ENCODE measurements at regions not wholly inside any gene's neighbourhood (a gene's known extent, or its start where the extent isn't known, plus 50 kb on each side); places are given as distances from the start of the nearest gene placed in this dataset.

- H3K4me2 ChIP-seq (ENCODE audit: insufficient read depth, low read length) = no peak overlapping the region
- BruUV-seq (replicated peaks) = no TSS peak
- no peak overlapping the region for H2AFZ ChIP-seq (ENCODE audit: low read depth, low read length)
- H3K9me1 ChIP-seq (replicated peaks; ENCODE audit: control insufficient read depth, extremely low read depth, insufficient read depth, low read length) = no peaks in the 10 kb centered on the region
- intact Hi-C loops (cut with micrococcal nuclease) = no loop called here
- H3K27me3 ChIP-seq (ENCODE audit: control insufficient read depth in 2 of 2, insufficient read depth in 2 of 2, low read length in 2 of 2) = no peaks in the 10 kb centered on the region
- no peaks in the 10 kb centered on the region for H3K4me1 ChIP-seq (ENCODE audit: control insufficient read depth, extremely low read depth, insufficient read depth, low read length)
- no peak overlapping the region for H3K9ac ChIP-seq (replicated peaks; ENCODE audit: extremely low read depth, insufficient read depth, low read length)
- no peak for DNase-seq (ENCODE audit: low read depth, low spot score)
- dilution Hi-C loops (cut with MboI; ENCODE audit: extremely low pct_ligation_motif_present, low sequenced_read_pairs) = no loop called here
- H3K9me3 ChIP-seq (replicated peaks; ENCODE audit: control insufficient read depth, insufficient read depth, low read length) = no peaks in the 10 kb centered on the region
- ChIA-PET POLR2A (no interaction called here), CTCF (no interaction called here)
- FAIRE-seq = no peak
- no peak overlapping the region for H3K4me3 ChIP-seq (replicated peaks in 1 of 3; ENCODE audit: insufficient read depth in 1 of 3, low read depth in 1 of 3, low read length in 3 of 3)
- no peaks in the 10 kb centered on the region for H3K36me3 ChIP-seq (ENCODE audit: control insufficient read depth in 2 of 2, extremely low read depth in 1 of 2, insufficient read depth in 2 of 2, low read length in 2 of 2)
- H4K20me1 ChIP-seq (replicated peaks; ENCODE audit: control insufficient read depth, extremely low read depth, insufficient read depth, low read length) = no peaks in the 10 kb centered on the region
- H3K27ac ChIP-seq (ENCODE audit: insufficient read depth, low read depth, low read length) = no peak overlapping the region
- TF ChIP-seq JUN (IDR thresholded peaks at IDR 0.05; ENCODE audit: borderline replicate concordance, insufficient read depth, insufficient read length, low read depth) = no peak
- TF ChIP-seq MYC (IDR thresholded peaks at IDR 0.05; ENCODE audit: low read depth, low read length) = no peak
- TF ChIP-seq GATA2 (IDR thresholded peaks at IDR 0.05; ENCODE audit: insufficient read depth, insufficient read length, low read depth, low read length) = no peak
- TF ChIP-seq CTCF (IDR thresholded peaks at IDR 0.05; ENCODE audit: extremely low read depth in 1 of 2, insufficient read depth in 1 of 2, low read depth in 1 of 2, low read length in 2 of 2) = no peak
- TF ChIP-seq POLR2A (IDR thresholded peaks at IDR 0.05; ENCODE audit: low read depth, low read length) = no peak
- TF ChIP-seq FOS (IDR thresholded peaks at IDR 0.05; ENCODE audit: borderline replicate concordance, insufficient read depth, low read length) = no peak
- no peak for TF ChIP-seq POLR2AphosphoS5 (IDR thresholded peaks at IDR 0.05; ENCODE audit: insufficient read depth, low read depth, low read length)
- TF ChIP-seq MAX (IDR thresholded peaks at IDR 0.05; ENCODE audit: insufficient read depth, insufficient read length) = no peak
- no peak for TF ChIP-seq EZH2 (IDR thresholded peaks at IDR 0.05; ENCODE audit: borderline replicate concordance, low read depth, low read length, severe bottlenecking)
- no peaks in the 10 kb centered on the region for H3K79me2 ChIP-seq (ENCODE audit: control insufficient read depth, insufficient read depth, low read length)
Measured at GRCh38 chr5:159406571-159406970, 76.3 kb upstream of the IL12B start.
